ENCODE measurements at regions not wholly inside any gene's neighbourhood (a gene's known extent, or its start where the extent isn't known, plus 50 kb on each side); places are given as distances from the start of the nearest gene placed in this dataset.

DNA sequence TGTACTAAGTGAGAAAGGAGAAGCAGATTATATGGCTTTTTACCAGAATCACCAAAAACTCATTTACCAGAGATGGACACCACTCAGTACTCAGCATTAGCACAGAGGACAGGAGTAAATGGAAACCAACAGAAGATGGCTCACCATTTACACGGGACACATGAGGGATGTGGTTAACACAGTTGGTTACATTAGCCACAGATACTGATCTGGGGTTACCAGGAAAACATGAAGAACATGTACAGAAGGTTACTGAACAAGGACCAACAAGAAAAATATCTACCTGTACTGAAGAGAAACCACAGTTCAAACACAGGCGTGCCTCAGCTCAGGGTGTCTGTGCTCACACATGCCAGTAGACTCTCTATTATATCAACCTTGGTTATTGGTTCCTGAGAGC is 1285.8 kb upstream of the SORCS1 start:
- intact Hi-C loops (cut with micrococcal nuclease) = no loop called here
- ATAC-seq (ENCODE audit: low read depth) (no peak), DNase-seq (no peak)
- H3K4me3 Mint-ChIP-seq = no peak overlapping the region
- WGBS (ENCODE audit: insufficient coverage) = 40% methylated on average over 1 of the region's 2 CpGs
- H3K27me3 ChIP-seq (replicated peaks in 1 of 4; ENCODE audit: control extremely low read depth in 1 of 4, control insufficient read depth in 3 of 4, insufficient read depth in 4 of 4, low read length in 3 of 4) = no peaks in the 10 kb centered on the region
- H3K4me3 ChIP-seq (ENCODE audit: control extremely low read depth in 1 of 5, extremely low read depth in 1 of 5, insufficient read depth in 1 of 5, low read depth in 2 of 5, low read length in 4 of 5) = no peak overlapping the region
- no peaks in the 10 kb centered on the region for H3K36me3 ChIP-seq (replicated peaks in 1 of 2; ENCODE audit: control extremely low read depth in 1 of 2, control insufficient read depth in 1 of 2, extremely low read depth in 1 of 2, insufficient read depth in 2 of 2, low read length in 1 of 2)
- no peak overlapping the region for H3K27ac Mint-ChIP-seq
- no peak overlapping the region for H3K9ac ChIP-seq (ENCODE audit: low read length)
- no peak overlapping the region for H3K4me2 ChIP-seq (replicated peaks; ENCODE audit: low read depth, low read length, poor library complexity, severe bottlenecking)
- TF ChIP-seq EZH2 (IDR thresholded peaks at IDR 0.05; ENCODE audit: borderline replicate concordance, insufficient read depth, low read depth, low read length, poor library complexity, severe bottlenecking) = no peak
- no peak for TF ChIP-seq CTCF (IDR thresholded peaks at IDR 0.05)
- H3K79me2 ChIP-seq (ENCODE audit: control insufficient read depth, insufficient read depth, low read length) = no peaks in the 10 kb centered on the region
- H3K4me1 ChIP-seq (ENCODE audit: control insufficient read depth in 2 of 2, insufficient read depth in 2 of 2, low read length in 2 of 2) = no peaks in the 10 kb centered on the region
- ChIA-PET POLR2A (no interaction called here), CTCF (no interaction called here)
- no peak overlapping the region for H2AFZ ChIP-seq (ENCODE audit: insufficient read depth, low read depth, low read length, poor library complexity, severe bottlenecking)
- no peaks in the 10 kb centered on the region for H4K20me1 ChIP-seq (ENCODE audit: control insufficient read depth, insufficient read depth, low read length, poor library complexity, severe bottlenecking)
- H3K9me3 ChIP-seq (ENCODE audit: control extremely low read depth in 1 of 3, control insufficient read depth in 2 of 3, insufficient read depth in 1 of 3, low read length in 2 of 3) = no peaks in the 10 kb centered on the region
- H3K27ac ChIP-seq (ENCODE audit: low read length in 2 of 2) = no peak overlapping the region
- H3K4me1 Mint-ChIP-seq = no peaks in the 10 kb centered on the region
- no peaks in the 10 kb centered on the region for H3K27me3 Mint-ChIP-seq
- peaks cover 6% of the 10 kb centered on the region for H3K9me3 Mint-ChIP-seq (ENCODE audit: insufficient read depth)

GRCh38 chr10:108445746-108446145 is 1281.2 kb upstream of the SORCS1 start:
- no peak for DNase-seq
- intact Hi-C loops (cut with micrococcal nuclease) = no loop called here
- no peak overlapping the region for H3K9ac ChIP-seq (ENCODE audit: low read length)

More at GRCh38 chr10:108445746-108446145, 1281.2 kb upstream of the SORCS1 start:
- POLR2A ChIA-PET = no interaction called here
- no peak overlapping the region for H3K4me3 Mint-ChIP-seq
- WGBS (ENCODE audit: insufficient coverage) = 88% methylated on average over 3 of the region's 3 CpGs
- Histone ChIP-seq H3K4me3 (ENCODE audit: control extremely low read depth in 1 of 5, extremely low read depth in 1 of 5, insufficient read depth in 1 of 5, low read depth in 2 of 5, low read length in 4 of 5) (no peak overlapping the region), H4K20me1 (ENCODE audit: control insufficient read depth, insufficient read depth, low read length, poor library complexity, severe bottlenecking) (no peaks in the 10 kb centered on the region), H3K27ac (ENCODE audit: low read length in 2 of 2) (no peak overlapping the region), H3K36me3 (replicated peaks in 1 of 2; ENCODE audit: control extremely low read depth in 1 of 2, control insufficient read depth in 1 of 2, extremely low read depth in 1 of 2, insufficient read depth in 2 of 2, low read length in 1 of 2) (no peaks in the 10 kb centered on the region), H2AFZ (ENCODE audit: insufficient read depth, low read depth, low read length, poor library complexity, severe bottlenecking) (no peak overlapping the region), H3K4me2 (replicated peaks; ENCODE audit: low read depth, low read length, poor library complexity, severe bottlenecking) (no peak overlapping the region), H3K4me1 (ENCODE audit: control insufficient read depth in 2 of 2, insufficient read depth in 2 of 2, low read length in 2 of 2) (no peaks in the 10 kb centered on the region), H3K79me2 (ENCODE audit: control insufficient read depth, insufficient read depth, low read length) (no peaks in the 10 kb centered on the region), H3K27me3 (replicated peaks in 1 of 4; ENCODE audit: control extremely low read depth in 1 of 4, control insufficient read depth in 3 of 4, insufficient read depth in 4 of 4, low read length in 3 of 4) (no peaks in the 10 kb centered on the region), H3K9me3 (ENCODE audit: control extremely low read depth in 1 of 3, control insufficient read depth in 2 of 3, insufficient read depth in 1 of 3, low read length in 2 of 3) (no peaks in the 10 kb centered on the region)
- no peak overlapping the region for H3K27ac Mint-ChIP-seq
- no peak for TF ChIP-seq CTCF (IDR thresholded peaks at IDR 0.05)
- no peak for TF ChIP-seq EZH2 (IDR thresholded peaks at IDR 0.05; ENCODE audit: borderline replicate concordance, insufficient read depth, low read depth, low read length, poor library complexity, severe bottlenecking)
- H3K4me1 Mint-ChIP-seq = no peaks in the 10 kb centered on the region
- H3K27me3 Mint-ChIP-seq = no peaks in the 10 kb centered on the region
- ATAC-seq (ENCODE audit: low read depth) = no peak
- CTCF ChIA-PET = no interaction called here
- H3K9me3 Mint-ChIP-seq (ENCODE audit: insufficient read depth) = no peaks in the 10 kb centered on the region

Measured in B cell (primary cell).